HEK293 (cell line): ENCODE measurements at regions not wholly inside any gene's neighbourhood (a gene's known extent, or its start where the extent isn't known, plus 50 kb on each side); places are given as distances from the start of the nearest gene placed in this dataset.

Experiments used
- ATF2 ChIP-seq: fragments of 450-650 bp; formaldehyde crosslinking; IDR thresholded peaks from 2 replicates; pipeline ENCODE4 v1.5.1; 2016; ENCODE audit warnings: missing biosample characterization, missing genetic modification characterization, low read depth
- ZBTB49 ChIP-seq: fragments of 450-650 bp; formaldehyde crosslinking; IDR thresholded peaks from 2 replicates; pipeline ENCODE4 v1.5.1; 2016; ENCODE audit warnings: missing biosample characterization, missing genetic modification characterization, low read depth
- ZBTB8A ChIP-seq: fragments of 450-650 bp; formaldehyde crosslinking; IDR thresholded peaks from 2 replicates; pipeline ENCODE4 v1.5.1; 2016; ENCODE audit warnings: missing biosample characterization, missing genetic modification characterization
- ZNF138 ChIP-seq: fragments of 450-650 bp; formaldehyde crosslinking; IDR thresholded peaks from 2 replicates; pipeline ENCODE4 v1.5.1; 2016; ENCODE audit warnings: missing biosample characterization, missing genetic modification characterization, borderline replicate concordance
- ZNF274 ChIP-seq, 2 experiments: fragments of 200-500 bp in 1 of 2; fragments of 450-650 bp in 1 of 2; sonication (Bioruptor generic) in 1 of 2; formaldehyde crosslinking in 1 of 2; IDR thresholded peaks; 2 replicates each; pipeline versions ENCODE4 v1.5.1 to v1.6.1; 2014 to 2016; ENCODE audit warnings: borderline replicate concordance in 1 of 2, inconsistent platforms in 1 of 2, low read length in 1 of 2, missing biosample characterization in 1 of 2, missing genetic modification characterization in 1 of 2
- ZNF350 ChIP-seq: fragments of 450-650 bp; formaldehyde crosslinking; IDR thresholded peaks from 2 replicates; pipeline ENCODE4 v1.5.0; 2017; ENCODE audit warnings: missing biosample characterization, mild to moderate bottlenecking, missing genetic modification characterization
- ZNF530 ChIP-seq: fragments of 450-650 bp; formaldehyde crosslinking; IDR thresholded peaks from 2 replicates; pipeline ENCODE4 v1.5.1; 2016; ENCODE audit warnings: low read depth, missing biosample characterization, missing genetic modification characterization
- ZNF791 ChIP-seq: fragments of 450-650 bp; formaldehyde crosslinking; IDR thresholded peaks from 2 replicates; pipeline ENCODE4 v1.5.1; 2016; ENCODE audit warnings: missing biosample characterization, missing genetic modification characterization
- TF ChIP-seq, protein P1 (sequence below): fragments of 450-650 bp; formaldehyde crosslinking; IDR thresholded peaks from 2 replicates; pipeline ENCODE4 v1.5.1; 2016; ENCODE audit warnings: missing biosample characterization, missing genetic modification characterization
- TF ChIP-seq, protein P2 (sequence below): fragments of 450-650 bp; formaldehyde crosslinking; IDR thresholded peaks from 2 replicates; pipeline ENCODE4 v1.5.1; 2016; ENCODE audit warnings: missing biosample characterization, missing genetic modification characterization
- TF ChIP-seq, protein P3 (sequence below): sonication (generic); formaldehyde crosslinking; IDR thresholded peaks from 2 replicates; pipeline ENCODE4 v1.8.1; 2022; ENCODE audit warnings: mild to moderate bottlenecking, moderate library complexity, missing genetic modification reagents
- TF ChIP-seq, protein P4 (sequence below): fragments of 450-650 bp; formaldehyde crosslinking; IDR thresholded peaks from 2 replicates; pipeline ENCODE4 v1.5.1; 2016; ENCODE audit warnings: missing biosample characterization, missing genetic modification characterization

DNA sequence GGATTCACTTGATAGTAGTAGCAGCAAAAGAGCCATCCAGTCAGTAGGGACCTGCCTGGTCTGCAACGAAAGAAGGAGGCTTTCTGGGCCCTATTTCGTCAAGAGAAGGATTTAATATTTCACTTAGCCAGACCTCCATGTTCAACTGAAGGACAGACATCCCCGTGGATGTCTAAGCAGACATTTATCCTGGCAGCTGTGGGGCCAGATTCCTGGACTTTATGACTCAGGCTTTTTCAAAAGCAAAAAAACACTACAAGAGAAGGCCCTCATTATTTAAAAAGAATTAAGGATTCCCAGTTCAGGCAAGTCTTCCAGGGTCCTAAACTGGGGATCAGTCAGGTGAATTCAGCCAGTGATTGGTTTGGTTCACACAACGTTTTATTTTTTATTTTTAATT lies 88.5 kb upstream of the TSPAN5 start:
- TF ChIP-seq ZNF138 = no peak
- TF ChIP-seq ZBTB49 (tag by site-specific recombination) = no peak
- TF ChIP-seq, protein P1, sequence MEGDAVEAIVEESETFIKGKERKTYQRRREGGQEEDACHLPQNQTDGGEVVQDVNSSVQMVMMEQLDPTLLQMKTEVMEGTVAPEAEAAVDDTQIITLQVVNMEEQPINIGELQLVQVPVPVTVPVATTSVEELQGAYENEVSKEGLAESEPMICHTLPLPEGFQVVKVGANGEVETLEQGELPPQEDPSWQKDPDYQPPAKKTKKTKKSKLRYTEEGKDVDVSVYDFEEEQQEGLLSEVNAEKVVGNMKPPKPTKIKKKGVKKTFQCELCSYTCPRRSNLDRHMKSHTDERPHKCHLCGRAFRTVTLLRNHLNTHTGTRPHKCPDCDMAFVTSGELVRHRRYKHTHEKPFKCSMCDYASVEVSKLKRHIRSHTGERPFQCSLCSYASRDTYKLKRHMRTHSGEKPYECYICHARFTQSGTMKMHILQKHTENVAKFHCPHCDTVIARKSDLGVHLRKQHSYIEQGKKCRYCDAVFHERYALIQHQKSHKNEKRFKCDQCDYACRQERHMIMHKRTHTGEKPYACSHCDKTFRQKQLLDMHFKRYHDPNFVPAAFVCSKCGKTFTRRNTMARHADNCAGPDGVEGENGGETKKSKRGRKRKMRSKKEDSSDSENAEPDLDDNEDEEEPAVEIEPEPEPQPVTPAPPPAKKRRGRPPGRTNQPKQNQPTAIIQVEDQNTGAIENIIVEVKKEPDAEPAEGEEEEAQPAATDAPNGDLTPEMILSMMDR (tag by site-specific recombination) = no peak
- no peak for TF ChIP-seq ZBTB8A (tag by site-specific recombination)
- no peak for TF ChIP-seq ZNF530 (tag by site-specific recombination)
- no peak for TF ChIP-seq ATF2 (tag by site-specific recombination)
- TF ChIP-seq, protein P2, sequence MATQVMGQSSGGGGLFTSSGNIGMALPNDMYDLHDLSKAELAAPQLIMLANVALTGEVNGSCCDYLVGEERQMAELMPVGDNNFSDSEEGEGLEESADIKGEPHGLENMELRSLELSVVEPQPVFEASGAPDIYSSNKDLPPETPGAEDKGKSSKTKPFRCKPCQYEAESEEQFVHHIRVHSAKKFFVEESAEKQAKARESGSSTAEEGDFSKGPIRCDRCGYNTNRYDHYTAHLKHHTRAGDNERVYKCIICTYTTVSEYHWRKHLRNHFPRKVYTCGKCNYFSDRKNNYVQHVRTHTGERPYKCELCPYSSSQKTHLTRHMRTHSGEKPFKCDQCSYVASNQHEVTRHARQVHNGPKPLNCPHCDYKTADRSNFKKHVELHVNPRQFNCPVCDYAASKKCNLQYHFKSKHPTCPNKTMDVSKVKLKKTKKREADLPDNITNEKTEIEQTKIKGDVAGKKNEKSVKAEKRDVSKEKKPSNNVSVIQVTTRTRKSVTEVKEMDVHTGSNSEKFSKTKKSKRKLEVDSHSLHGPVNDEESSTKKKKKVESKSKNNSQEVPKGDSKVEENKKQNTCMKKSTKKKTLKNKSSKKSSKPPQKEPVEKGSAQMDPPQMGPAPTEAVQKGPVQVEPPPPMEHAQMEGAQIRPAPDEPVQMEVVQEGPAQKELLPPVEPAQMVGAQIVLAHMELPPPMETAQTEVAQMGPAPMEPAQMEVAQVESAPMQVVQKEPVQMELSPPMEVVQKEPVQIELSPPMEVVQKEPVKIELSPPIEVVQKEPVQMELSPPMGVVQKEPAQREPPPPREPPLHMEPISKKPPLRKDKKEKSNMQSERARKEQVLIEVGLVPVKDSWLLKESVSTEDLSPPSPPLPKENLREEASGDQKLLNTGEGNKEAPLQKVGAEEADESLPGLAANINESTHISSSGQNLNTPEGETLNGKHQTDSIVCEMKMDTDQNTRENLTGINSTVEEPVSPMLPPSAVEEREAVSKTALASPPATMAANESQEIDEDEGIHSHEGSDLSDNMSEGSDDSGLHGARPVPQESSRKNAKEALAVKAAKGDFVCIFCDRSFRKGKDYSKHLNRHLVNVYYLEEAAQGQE (tag by site-specific recombination) = no peak
- TF ChIP-seq, protein P3, sequence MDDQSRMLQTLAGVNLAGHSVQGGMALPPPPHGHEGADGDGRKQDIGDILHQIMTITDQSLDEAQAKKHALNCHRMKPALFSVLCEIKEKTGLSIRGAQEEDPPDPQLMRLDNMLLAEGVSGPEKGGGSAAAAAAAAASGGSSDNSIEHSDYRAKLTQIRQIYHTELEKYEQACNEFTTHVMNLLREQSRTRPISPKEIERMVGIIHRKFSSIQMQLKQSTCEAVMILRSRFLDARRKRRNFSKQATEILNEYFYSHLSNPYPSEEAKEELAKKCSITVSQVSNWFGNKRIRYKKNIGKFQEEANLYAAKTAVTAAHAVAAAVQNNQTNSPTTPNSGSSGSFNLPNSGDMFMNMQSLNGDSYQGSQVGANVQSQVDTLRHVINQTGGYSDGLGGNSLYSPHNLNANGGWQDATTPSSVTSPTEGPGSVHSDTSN (CRISPR knock-in tag) = no peak
- TF ChIP-seq ZNF274 (IDR thresholded peaks at IDR 0.05; ENCODE audit: low read length) = no peak
- TF ChIP-seq ZNF274 (tag by site-specific recombination; IDR thresholded peaks at IDR 0.05; ENCODE audit: borderline replicate concordance) = no peak
- TF ChIP-seq, protein P4, sequence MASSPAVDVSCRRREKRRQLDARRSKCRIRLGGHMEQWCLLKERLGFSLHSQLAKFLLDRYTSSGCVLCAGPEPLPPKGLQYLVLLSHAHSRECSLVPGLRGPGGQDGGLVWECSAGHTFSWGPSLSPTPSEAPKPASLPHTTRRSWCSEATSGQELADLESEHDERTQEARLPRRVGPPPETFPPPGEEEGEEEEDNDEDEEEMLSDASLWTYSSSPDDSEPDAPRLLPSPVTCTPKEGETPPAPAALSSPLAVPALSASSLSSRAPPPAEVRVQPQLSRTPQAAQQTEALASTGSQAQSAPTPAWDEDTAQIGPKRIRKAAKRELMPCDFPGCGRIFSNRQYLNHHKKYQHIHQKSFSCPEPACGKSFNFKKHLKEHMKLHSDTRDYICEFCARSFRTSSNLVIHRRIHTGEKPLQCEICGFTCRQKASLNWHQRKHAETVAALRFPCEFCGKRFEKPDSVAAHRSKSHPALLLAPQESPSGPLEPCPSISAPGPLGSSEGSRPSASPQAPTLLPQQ = no peak
- no peak for TF ChIP-seq ZNF791
- no peak for TF ChIP-seq ZNF350 (tag by site-specific recombination)
